Neural progenitor cell (in vitro differentiated cells): ENCODE measurements at regions not wholly inside any gene's neighbourhood (a gene's known extent, or its start where the extent isn't known, plus 50 kb on each side); places are given as distances from the start of the nearest gene placed in this dataset.

Source experiments
- DNase-seq: peaks from one replicate; pipeline ENCODE4 v3.0.0-alpha.2; 2016; ENCODE audit warnings: low spot score
- H2AFZ ChIP-seq: fragments of 200-600 bp; sonication (generic); replicated peaks from 2 replicates; pipeline ENCODE4 v1.6.1; 2016; ENCODE audit warnings: antibody characterized with exemption
- H3F3A ChIP-seq: fragments of 200-600 bp; sonication (generic); 2 replicates; pipeline ENCODE4 v1.6.1; 2016; ENCODE audit warnings: antibody characterized with exemption, low read depth
- H3K27ac ChIP-seq: fragments of 200-600 bp; sonication (generic); 2 replicates; pipeline ENCODE4 v1.5.1; 2016; ENCODE audit warnings: mild to moderate bottlenecking
- H3K27me3 ChIP-seq: fragments of 200-600 bp; sonication (generic); 2 replicates; pipeline ENCODE4 v1.6.1; 2016; ENCODE audit warnings: mild to moderate bottlenecking, moderate library complexity
- H3K36me3 ChIP-seq: fragments of 200-600 bp; sonication (generic); 2 replicates; pipeline ENCODE4 v1.5.1; 2016
- H3K4me1 ChIP-seq: fragments of 200-600 bp; sonication (generic); 2 replicates; pipeline ENCODE4 v1.6.1; 2016; ENCODE audit warnings: mixed run types
- H3K4me2 ChIP-seq: fragments of 200-600 bp; sonication (generic); 2 replicates; pipeline ENCODE4 v1.6.1; 2016
- H3K4me3 ChIP-seq: fragments of 200-600 bp; sonication (generic); 2 replicates; pipeline ENCODE4 v1.5.1; 2016
- H3K79me2 ChIP-seq: fragments of 200-600 bp; sonication (generic); 2 replicates; pipeline ENCODE4 v1.6.1; 2016; ENCODE audit warnings: low read depth
- H3K9ac ChIP-seq: fragments of 200-600 bp; sonication (generic); 2 replicates; pipeline ENCODE4 v1.6.1; 2016
- H3K9me3 ChIP-seq: fragments of 200-600 bp; sonication (generic); 2 replicates; pipeline ENCODE4 v1.5.1; 2016; ENCODE audit warnings: low read depth
- H4K20me1 ChIP-seq: fragments of 200-600 bp; sonication (generic); 2 replicates; pipeline ENCODE4 v1.6.1; 2016; ENCODE audit warnings: low read depth
- H3K27ac Mint-ChIP-seq: 3 replicates; pipeline ENCODE4 v1.8.0; 2021; ENCODE audit warnings: mixed read lengths
- H3K27me3 Mint-ChIP-seq: 2 replicates; pipeline ENCODE4 v1.8.0; 2022; ENCODE audit warnings: low read depth, mild to moderate bottlenecking, inconsistent platforms, moderate library complexity, mixed read lengths; ENCODE audit not compliant: insufficient read depth
- H3K36me3 Mint-ChIP-seq: 3 replicates; pipeline ENCODE4 v1.8.0; 2021; ENCODE audit warnings: mixed read lengths
- H3K4me1 Mint-ChIP-seq: 3 replicates; pipeline ENCODE4 v1.8.0; 2021; ENCODE audit warnings: mixed read lengths
- H3K4me3 Mint-ChIP-seq: 3 replicates; pipeline ENCODE4 v1.8.0; 2021; ENCODE audit warnings: mild to moderate bottlenecking, moderate library complexity, mixed read lengths
- H3K9me3 Mint-ChIP-seq: 3 replicates; pipeline ENCODE4 v1.8.0; 2020; ENCODE audit warnings: mixed read lengths
- CTCF ChIP-seq: fragments of 200-600 bp; sonication (generic); IDR thresholded peaks from 2 replicates; pipeline ENCODE4 v1.5.1; 2017; ENCODE audit warnings: antibody characterized with exemption, mild to moderate bottlenecking
- EZH2 ChIP-seq: fragments of 200-600 bp; sonication (generic); IDR thresholded peaks from 2 replicates; pipeline ENCODE4 v1.6.1; 2017; ENCODE audit warnings: antibody characterized with exemption, mild to moderate bottlenecking, moderate library complexity
- EZH2phosphoT487 ChIP-seq: fragments of 200-600 bp; sonication (generic); IDR thresholded peaks from 2 replicates; pipeline ENCODE4 v1.6.1; 2017; ENCODE audit warnings: antibody characterized with exemption

DNA sequence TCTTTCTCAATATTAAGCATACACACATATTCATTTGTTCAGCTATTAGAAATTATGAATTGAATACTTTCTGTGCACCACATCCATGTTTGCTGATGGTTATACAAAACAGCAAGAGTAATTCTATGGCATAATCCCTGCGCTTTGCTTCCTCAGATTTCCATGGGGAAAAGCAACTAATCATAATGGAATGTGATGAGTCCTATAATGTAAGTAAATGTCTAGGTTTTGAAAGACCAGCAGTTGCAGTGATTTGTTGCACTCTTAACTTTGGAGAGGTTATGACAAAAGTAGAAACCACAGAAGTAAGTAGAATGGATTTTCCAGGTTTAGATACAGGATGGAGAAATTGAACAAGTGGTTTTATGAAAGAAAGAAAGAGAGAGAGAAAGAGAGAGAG, 652.1 kb downstream of the CBLN4 start:
- no peaks in the 10 kb centered on the region for H4K20me1 ChIP-seq
- no peak overlapping the region for H3K4me3 ChIP-seq
- H3K27ac ChIP-seq: no peak overlapping the region
- Mint-ChIP-seq H3K27ac (no peak overlapping the region), H3K4me1 (peaks cover 11% of the 10 kb centered on the region), H3K4me3 (no peak overlapping the region), H3K36me3 (no peaks in the 10 kb centered on the region), H3K27me3 (peaks cover 7% of the 10 kb centered on the region), H3K9me3 (peaks cover 4% of the 10 kb centered on the region)
- DNase-seq: no peak
- no peak overlapping the region for H3K4me2 ChIP-seq
- H3K9ac ChIP-seq: no peak overlapping the region
- no peaks in the 10 kb centered on the region for H3K27me3 ChIP-seq
- H3K36me3 ChIP-seq: no peaks in the 10 kb centered on the region
- no peaks in the 10 kb centered on the region for H3F3A ChIP-seq
- H3K79me2 ChIP-seq: no peaks in the 10 kb centered on the region
- no peaks in the 10 kb centered on the region for H3K9me3 ChIP-seq
- peaks cover 14% of the 10 kb centered on the region for H3K4me1 ChIP-seq
- TF ChIP-seq EZH2 (no peak), EZH2phosphoT487 (no peak), CTCF (no peak)
- H2AFZ ChIP-seq: no peak overlapping the region

DNA sequence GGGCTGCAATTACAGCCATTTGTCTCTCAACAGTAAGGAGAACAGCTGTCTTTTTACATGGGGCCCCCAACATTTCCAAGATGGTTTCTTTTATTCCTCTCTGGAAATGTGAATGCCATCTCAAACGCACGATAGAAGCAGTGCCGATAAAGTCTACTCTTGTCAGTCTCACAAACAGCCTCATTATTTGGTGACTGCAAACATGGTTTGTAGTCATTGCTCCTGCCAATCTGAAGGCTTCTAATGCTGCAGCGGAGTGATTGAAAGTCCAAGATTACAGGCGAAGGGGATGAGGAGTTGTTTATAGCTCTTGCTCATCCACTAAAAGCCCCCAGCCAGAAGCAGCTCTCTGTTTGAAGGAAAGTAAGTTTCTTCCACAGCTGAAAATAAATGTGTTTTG, 657.1 kb downstream of the CBLN4 start:
- Histone ChIP-seq H3K4me1 (no peaks in the 10 kb centered on the region), H3K4me3 (no peak overlapping the region), H3K9me3 (no peaks in the 10 kb centered on the region), H4K20me1 (no peaks in the 10 kb centered on the region), H2AFZ (peak overlapping the region; percentile 19), H3K27ac (no peak overlapping the region), H3K36me3 (no peaks in the 10 kb centered on the region), H3K79me2 (no peaks in the 10 kb centered on the region), H3F3A (no peaks in the 10 kb centered on the region), H3K27me3 (no peaks in the 10 kb centered on the region), H3K9ac (no peak overlapping the region), H3K4me2 (no peak overlapping the region)
- H3K27me3 Mint-ChIP-seq: peaks cover 10% of the 10 kb centered on the region
- TF ChIP-seq EZH2 (no peak), CTCF (no peak), EZH2phosphoT487 (no peak)
- no peaks in the 10 kb centered on the region for H3K4me1 Mint-ChIP-seq
- H3K36me3 Mint-ChIP-seq: no peaks in the 10 kb centered on the region
- no peak overlapping the region for H3K4me3 Mint-ChIP-seq
- H3K27ac Mint-ChIP-seq: no peak overlapping the region
- DNase-seq: no peak
- peaks cover 4% of the 10 kb centered on the region for H3K9me3 Mint-ChIP-seq

DNA sequence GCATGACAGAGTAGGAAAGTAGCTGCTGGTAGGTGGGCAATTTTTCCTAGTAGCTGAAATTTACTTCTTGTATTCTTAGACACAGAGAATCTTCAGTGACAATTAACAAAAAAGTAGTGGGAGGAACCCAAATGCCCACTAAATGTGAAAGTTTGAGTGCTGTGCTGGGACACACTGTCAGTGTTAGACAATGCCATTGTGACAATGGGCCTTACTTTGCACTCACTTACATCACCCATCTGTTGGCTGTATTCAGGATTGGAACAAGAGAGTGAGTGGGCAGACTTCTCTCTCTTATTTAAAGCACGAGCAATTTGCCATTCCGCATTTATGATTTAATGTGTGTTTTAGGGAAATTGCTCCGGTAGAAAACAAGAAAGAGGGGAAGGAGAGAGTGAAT, 662.5 kb downstream of the CBLN4 start:
- no peaks in the 10 kb centered on the region for H3K27me3 ChIP-seq
- H3K27ac Mint-ChIP-seq: no peak overlapping the region
- no peak overlapping the region for H3K4me3 Mint-ChIP-seq
- peaks cover 2% of the 10 kb centered on the region for H3K27me3 Mint-ChIP-seq
- H3K4me1 Mint-ChIP-seq: no peaks in the 10 kb centered on the region
- no peaks in the 10 kb centered on the region for H3K79me2 ChIP-seq
- H3K27ac ChIP-seq: no peak overlapping the region
- no peaks in the 10 kb centered on the region for H3F3A ChIP-seq
- no peaks in the 10 kb centered on the region for H3K36me3 Mint-ChIP-seq
- H3K4me1 ChIP-seq: no peaks in the 10 kb centered on the region
- H3K9me3 Mint-ChIP-seq: no peaks in the 10 kb centered on the region
- H3K9me3 ChIP-seq: no peaks in the 10 kb centered on the region
- DNase-seq: no peak
- TF ChIP-seq EZH2: no peak
- TF ChIP-seq CTCF: no peak
- TF ChIP-seq EZH2phosphoT487: no peak
- H4K20me1 ChIP-seq: no peaks in the 10 kb centered on the region
- no peaks in the 10 kb centered on the region for H3K36me3 ChIP-seq
- H3K4me3 ChIP-seq: no peak overlapping the region
- H2AFZ ChIP-seq: no peak overlapping the region
- no peak overlapping the region for H3K4me2 ChIP-seq
- no peak overlapping the region for H3K9ac ChIP-seq

- no peaks in the 10 kb centered on the region for H3K36me3 Mint-ChIP-seq
- Histone ChIP-seq H3F3A (no peaks in the 10 kb centered on the region), H3K36me3 (no peaks in the 10 kb centered on the region), H3K27ac (no peak overlapping the region), H3K4me2 (no peak overlapping the region), H3K4me1 (peaks cover 13% of the 10 kb centered on the region), H3K79me2 (no peaks in the 10 kb centered on the region), H3K9ac (no peak overlapping the region), H3K27me3 (no peaks in the 10 kb centered on the region), H2AFZ (no peak overlapping the region), H3K4me3 (no peak overlapping the region), H4K20me1 (no peaks in the 10 kb centered on the region), H3K9me3 (no peaks in the 10 kb centered on the region)
- no peaks in the 10 kb centered on the region for H3K9me3 Mint-ChIP-seq
- no peak for TF ChIP-seq CTCF
- TF ChIP-seq EZH2phosphoT487: no peak
- TF ChIP-seq EZH2: no peak
- no peaks in the 10 kb centered on the region for H3K27me3 Mint-ChIP-seq
- H3K4me3 Mint-ChIP-seq: no peak overlapping the region
- H3K27ac Mint-ChIP-seq: no peak overlapping the region
- DNase-seq: peak; percentile 13
- H3K4me1 Mint-ChIP-seq: peaks cover 4% of the 10 kb centered on the region
These were observed 671.5 kb downstream of the CBLN4 start for GRCh38 chr20:55333798-55334197.
